ENCODE measurements at regions not wholly inside any gene's neighbourhood (a gene's known extent, or its start where the extent isn't known, plus 50 kb on each side); places are given as distances from the start of the nearest gene placed in this dataset.
"Not testable (repeated sequence)": the region's sequence is repeated elsewhere in the genome, so short reads cannot be mapped to it uniquely, and the experiment has no call there.

DNA sequence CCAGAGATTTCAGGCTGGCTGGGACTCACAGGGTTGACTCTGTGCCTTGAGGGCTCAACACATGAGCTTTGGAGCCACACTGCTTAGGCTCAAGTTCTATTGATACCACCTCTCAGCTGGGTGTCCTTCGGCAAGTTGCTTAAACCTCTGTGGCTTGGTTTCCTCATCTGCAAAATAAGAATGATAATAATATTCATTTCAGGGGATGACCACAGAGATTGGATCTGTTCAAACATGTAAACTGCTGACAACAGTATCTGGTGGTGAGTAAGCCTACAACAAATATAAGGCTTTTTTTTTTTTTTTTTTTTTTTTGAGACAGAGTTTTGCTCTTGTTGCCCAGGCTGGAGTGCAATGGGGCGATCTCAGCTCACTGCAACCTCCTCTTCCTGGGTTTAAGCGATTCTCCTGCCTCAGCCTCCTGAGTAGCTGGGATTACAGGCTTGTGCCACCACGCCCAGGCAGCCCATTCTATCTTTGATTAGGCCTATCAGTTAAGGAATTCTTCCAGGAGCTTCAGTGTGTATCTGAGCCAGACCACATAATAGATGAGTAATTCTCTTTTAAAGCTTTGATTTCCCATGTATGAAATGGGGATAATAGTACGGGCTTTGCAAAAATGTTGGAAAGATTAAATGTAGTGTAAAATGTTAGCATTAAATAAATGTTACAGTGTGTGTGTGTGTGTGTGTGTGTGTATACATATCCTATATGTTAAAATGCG, 437.6 kb downstream of the PRDM2 start:
- DNase-seq (ENCODE audit: low read depth), result no peak

DNA sequence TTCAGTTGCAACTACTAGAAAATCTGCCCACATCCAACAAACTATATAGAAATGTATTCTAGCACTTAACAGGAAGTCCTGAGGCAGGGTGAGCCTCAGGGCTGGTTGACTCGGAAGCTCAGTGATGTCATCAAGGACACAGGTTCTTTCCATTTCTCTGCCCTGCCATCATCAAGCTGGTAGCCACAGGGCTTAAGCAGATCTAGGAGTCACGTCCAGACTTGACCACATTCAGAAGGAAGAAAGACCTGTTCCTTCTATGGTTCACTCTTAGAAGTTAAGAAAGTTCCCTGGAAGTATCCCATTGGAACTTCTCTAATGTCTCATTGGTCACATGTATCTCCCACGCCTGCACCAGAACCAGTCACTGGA, 438.1 kb downstream of the PRDM2 start:
- DNase-seq (ENCODE audit: low read depth), result no peak

DNA sequence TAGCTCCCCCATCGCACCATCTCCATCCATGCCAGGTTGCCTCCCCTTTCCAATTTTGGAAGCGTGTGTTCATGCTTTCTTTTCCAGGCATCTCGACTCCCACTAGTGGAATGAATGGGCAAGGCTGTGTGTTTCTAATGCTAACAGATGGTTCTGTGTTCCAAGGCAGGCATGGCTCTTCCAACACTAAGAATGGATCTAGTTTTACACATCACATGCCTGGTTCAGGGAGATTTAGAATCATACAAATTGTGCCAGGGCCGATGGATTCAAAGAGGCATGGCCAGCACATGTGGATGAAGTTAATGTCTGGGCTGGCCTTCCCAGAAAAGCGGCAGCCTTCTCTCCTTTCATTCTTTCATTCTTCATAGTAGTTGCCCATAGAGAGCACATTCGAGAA, 438.7 kb downstream of the PRDM2 start:
- DNase-seq (ENCODE audit: low read depth), result no peak

DNA sequence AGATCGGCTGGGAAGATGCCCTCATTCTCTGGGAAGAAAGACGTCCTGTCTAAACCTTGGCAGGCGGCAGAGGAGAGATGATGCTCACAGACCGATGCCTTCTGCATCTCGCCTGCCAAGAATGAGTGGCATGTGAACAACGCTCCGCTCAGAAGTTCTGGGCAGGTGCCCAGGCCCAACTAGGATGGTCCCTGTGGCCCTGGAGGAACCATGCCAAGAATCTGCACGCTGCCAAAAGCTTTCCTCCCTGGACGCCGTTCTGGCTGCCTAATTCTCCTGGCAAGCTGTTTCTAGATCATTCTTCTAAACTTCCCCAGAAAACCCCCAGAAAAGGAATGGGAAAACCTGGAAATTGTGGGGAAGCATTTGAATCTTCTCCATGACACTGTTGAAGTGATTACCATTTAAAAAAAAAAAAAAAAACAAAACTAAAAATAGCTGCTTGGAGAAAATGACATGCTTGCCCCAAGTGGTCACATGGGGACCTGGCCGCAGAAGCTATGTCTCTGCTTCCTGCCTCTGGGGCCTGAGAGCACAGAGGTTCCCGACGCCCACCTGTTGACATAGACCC, 440.9 kb downstream of the PRDM2 start:
- no peak for DNase-seq (ENCODE audit: low read depth)

DNA sequence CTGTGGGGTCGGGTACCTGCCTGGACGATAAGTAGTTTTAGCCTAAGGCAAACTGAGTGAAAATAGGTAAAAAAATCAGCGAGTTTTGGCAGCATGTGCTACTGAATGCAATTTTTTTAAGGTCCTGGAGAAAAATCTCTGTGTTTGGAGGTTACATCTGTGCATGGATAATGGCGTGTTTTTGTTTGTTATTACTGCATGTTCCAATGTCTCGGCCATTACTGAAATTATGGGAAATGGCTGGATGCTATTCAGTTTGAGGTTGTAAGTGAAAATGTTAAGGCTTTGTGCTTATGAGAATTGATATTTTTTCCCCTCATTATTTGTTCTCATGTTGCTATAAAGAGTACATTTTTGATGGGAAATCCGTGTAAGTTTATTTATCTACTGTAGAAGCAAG, 441.7 kb downstream of the PRDM2 start:
- no peak for DNase-seq (ENCODE audit: low read depth)

DNA sequence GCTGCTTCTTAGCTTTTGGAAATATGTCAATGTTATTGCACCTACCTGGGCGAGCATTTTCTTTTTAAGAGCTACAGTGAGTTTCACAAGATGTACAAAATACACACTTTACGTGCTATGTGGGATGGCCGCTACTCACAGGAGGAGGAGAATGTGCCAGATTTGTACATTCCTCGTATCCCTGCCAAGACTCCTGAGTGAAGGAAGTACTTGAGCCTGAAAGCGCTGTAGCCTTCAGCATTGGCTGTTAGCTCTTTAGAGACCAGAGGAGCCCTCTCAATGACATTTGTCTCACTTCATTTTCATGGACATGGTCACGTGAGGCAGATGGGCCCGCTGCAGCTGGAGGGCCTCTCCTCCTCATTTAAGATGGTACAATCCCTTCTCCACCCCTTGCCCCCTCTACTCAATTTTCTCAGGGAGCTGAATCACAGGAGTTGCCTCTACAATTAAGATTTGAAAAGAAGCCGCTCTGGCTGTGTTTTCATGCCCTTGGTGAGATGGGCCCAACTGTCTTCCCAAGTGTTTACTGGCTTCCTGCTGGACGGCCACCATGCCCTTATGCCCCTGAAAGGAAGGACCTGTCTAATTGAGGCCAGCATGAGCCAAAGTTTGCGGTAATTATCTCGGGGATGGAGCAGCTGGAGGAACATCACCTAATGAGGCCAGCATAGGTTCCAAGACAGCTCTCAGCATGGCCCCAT, 442.6 kb downstream of the PRDM2 start:
- no peak for DNase-seq (ENCODE audit: low read depth)

DNA sequence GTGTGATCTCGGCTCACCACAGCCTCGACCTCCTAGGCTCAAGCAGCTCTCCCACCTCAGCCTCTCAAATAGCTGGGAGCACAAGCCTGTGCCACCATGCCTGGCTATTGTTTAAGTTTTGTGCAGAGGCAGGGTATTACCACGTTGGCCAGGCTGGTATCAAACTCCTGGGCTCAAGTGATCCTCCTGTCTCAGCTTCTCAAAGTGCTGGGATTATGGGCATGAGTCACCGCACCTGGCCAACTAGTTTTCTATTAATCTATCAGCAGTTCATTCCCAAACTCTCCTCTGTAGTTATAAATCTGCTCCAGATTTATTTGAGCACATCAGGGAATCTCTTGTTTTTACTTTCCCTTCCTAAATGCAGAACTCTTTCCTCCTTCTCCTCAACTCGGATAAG, 443.8 kb downstream of the PRDM2 start:
- no peak for DNase-seq (ENCODE audit: low read depth)

DNA sequence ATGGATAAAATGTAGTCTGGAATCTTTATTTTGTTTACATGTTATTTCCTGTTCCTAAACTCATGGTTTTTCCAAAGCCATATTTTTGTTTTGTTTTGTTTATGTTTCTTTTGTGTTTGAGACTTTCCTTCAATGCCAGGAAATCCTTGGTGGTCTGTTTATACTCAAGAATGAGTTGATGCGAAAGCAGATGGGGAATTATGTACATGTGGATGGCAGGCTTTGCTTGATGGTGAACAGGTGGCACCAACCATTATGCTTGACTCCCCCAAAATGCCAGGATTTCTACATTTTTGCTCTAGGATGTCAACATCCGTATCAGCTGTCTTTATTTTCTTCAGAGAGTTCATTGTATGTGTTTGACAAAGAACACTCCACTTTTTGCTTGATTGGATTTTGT, 448.5 kb downstream of the PRDM2 start:
- DNase-seq (ENCODE audit: low read depth), result no peak

DNA sequence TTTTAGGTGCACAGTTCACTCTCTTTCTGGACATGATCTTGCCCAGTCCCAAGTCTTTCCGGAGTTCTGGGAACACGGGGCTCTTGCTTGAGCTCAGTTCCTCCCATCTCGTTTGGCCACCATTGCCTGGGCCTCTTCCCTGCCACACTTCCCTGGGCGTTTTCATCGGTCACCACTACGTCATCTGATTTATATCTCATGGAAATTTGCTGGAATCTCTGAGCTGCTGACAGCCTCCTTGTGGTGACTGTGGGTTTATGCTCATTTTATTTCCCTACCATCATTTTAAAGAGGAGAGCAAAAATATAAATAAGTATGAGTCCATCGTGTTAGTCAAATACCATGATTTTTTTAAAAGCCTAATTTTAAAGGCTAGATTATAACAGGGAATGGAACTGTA, 449.1 kb upstream of the KAZN start:
- DNase-seq (ENCODE audit: low read depth), result no peak

DNA sequence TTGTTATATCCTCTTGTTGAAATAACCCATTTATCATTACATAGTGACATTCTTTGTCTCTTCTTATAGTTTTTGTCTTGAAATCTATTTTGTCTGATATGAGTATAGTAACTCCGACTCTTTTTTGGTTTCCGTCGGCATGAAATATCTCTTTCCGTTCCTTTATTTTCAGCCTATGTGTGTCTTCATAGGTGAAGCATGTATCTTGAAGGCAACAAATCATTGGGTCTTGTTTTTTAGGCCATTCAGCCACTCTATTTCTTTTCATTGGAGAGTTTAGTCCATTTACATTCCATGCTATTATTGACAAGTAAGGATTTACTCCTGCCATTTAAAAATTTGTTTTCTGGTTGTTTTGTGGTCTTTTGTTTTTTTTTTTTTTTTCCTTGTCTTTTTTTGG, 441.9 kb upstream of the KAZN start:
- DNase-seq (ENCODE audit: low read depth), result no peak

DNA sequence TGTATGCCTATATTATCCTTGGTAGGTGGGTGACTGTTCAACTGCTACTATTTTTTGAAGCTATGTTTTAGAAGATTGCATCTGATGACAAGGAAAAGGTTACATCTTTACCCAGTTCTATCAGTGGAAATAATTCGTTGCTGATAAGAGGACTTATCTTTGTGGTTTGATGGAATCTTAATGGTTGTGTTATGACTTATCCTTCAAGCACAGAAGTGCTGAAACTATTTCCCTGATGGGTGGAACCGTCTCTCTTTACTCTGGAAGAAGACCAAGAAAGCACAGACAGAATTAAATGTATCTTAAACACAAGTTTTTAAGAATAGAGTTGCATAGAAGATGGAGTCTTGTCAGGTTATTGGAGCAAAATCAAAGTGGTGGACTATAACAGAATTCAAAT, 437.7 kb upstream of the KAZN start:
- no peak for DNase-seq (ENCODE audit: low read depth)

DNA sequence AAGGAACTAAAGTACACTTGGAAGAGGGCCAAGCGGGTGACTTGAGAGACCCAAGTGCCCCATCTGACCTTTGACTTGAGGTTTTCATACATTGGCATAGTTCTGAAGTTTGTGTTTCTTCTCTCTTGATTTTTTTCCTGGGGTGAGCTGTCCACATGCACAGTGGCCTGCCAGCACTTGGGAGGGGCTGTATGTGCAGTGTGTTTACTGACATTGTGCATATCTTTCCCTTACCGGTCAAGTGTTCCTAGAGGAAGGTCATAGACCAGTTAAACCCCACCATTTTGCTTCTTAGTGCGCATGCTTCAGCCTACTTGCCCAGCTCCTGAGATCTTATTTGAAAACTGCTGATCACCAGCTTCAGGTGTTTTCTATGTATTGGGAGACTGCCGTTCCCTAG, 435.2 kb upstream of the KAZN start:
- no peak for DNase-seq (ENCODE audit: low read depth)

DNA sequence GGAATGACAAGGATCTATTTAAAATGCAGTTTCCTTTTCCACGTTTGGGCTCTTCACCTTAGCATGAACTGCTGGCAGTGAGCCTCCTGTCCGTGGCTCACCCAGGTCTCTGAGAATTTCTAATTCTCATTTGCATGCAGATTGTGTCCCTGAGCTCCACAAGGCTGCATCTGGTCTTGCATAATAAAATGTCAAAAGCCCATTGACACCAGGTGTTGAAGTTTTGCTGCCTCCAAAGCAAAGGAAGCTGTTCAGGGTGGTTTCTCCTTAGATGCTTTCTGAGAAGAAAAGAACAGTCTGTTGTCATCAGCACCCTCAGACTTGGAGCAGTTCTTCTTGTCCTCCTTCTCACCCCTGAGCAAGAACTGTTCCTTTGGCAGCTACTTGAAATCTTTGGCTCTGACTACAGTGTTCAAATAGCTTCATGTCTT, 433.1 kb upstream of the KAZN start:
- no peak for DNase-seq (ENCODE audit: low read depth)

DNA sequence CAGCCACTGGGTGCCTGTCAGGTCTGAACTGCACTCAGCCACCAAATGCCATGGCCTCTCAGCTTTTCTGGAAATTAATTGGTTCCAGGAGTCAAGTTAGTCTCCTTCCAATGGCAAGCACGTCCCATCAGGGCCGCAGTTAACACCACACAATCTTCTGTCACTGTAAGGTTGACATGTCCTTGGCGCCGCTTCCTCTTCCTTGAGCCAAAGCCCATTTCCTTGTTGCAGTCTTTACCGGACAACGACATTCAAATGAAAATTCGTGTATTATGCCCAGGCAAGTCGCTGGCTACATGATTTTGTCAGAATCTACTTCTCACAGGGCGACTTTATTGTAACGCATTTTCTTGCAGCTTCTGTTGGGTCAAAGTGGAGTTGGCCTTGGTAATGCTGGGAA, 430.6 kb upstream of the KAZN start:
- DNase-seq (ENCODE audit: low read depth), result no peak

DNA sequence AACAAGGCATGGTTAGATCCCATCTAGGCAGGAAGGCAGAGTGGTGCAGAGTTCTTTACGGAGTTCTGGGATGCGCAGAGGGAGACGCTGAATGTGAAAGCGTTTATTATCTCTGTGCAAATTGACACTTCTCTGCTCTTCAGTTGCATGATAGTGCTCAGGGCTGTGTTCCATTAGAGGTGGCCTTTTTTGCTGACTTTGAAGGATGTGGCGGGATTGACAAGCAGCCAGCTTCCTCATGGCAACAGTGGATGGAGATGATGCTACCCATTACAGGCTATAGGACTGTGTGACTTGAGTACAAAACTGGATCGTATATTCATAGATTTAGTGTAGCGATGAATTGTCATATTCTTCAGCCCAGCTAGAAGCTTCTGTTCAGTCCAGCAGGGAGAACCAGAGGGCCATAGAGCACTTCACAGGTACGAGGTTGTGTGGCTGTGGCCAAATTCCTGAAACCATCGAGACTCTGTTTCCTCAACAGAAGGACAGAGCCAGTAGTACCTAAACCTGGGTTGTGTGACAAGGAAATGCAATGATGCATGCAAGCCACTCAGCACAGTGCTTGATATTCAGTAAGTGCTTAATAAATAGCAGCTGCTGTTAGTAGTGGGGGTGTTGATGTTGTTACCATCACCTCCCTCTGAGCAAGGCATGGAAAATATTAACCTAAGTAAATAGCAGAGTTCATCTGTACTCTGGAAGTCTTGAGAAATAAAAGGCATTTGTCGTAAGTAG, 430.0 kb upstream of the KAZN start:
- DNase-seq (ENCODE audit: low read depth), result no peak

DNA sequence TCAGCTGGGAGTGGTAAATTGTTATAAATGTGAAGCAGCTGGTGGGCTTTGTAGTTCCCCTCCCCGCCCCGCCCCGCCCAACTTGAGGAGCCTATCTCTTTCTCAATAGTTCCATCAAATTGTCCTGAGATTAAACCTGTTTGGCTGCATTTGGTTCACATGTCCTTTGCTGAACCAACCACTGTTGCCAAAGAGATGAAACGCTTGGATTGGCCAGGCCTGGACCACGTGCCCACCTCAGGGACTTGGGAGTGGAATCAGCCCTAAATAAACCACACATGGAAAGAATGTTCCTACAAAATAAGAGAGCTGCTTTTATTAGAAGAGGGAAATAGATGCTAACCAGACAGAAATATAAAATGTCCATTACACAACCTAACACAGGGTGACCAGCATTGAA, 424.9 kb upstream of the KAZN start:
- DNase-seq (ENCODE audit: low read depth), result no peak

DNA sequence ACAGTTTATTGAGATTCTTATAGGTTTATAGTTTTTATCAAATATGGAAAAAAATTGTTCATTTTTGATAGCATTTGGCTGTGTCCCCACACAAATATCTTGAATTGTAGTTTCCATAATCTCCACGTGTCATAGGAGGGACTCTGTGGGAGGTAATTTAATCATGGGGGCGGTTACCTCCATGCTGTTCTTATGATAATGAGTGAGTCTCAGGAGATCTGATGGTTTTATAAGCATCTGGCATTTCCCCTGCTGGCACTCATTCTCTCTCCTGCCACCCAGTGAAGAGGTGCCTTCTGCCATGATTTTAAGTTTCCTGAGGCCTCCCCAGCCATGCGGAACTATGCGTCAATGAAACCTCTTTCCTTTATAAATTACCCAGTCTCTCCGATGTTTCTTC, 420.6 kb upstream of the KAZN start:
- DNase-seq (ENCODE audit: low read depth), result not testable (repeated sequence)

DNA sequence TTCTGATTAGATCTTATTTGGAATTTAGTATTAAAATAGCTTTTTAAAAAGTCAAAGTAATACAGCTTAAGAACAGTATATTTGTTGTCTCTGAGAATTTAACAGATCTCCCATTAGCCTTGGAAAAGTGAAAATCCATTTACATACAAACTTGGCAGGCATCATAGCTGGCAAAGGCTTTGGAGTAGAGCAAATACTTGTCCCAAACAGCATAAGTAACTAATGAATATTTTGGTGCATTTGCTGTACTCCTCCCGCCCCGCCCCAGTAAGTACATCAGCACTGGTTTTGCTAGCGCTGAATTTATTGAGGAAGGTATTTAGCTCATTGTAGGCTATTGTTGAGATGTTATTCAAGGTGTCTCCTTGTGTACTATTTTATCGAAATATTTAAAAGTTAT, 417.7 kb upstream of the KAZN start:
- no peak for DNase-seq (ENCODE audit: low read depth)

DNA sequence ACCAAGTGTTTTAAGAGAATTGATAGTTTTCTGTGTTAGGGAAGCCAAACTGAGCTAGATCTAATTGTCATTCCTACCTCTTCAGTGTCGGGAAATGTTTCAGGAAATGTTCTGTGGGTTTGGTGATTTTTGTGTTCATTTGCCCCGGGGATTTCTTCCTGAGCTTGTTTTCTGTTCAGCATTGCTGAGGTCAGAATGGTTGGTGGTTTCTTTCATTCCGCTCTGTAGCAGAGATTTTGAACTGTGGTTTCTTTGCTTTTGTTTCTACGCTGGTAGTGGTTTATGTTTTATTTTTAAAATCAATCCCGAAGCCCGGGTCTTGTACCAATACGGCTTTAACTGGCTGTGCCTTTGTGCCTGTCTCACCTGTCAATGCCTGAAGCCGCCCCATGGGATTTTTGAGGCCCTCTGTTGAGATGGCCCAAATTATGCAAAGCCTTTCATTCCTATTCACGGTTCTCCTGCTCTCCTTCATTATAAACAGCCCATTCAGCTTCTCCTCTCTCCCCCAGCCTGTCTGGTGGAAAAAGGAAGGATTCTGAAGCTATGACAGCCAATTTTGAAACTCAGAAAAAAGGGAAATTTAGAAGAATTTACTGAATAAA, 417.2 kb upstream of the KAZN start:
- DNase-seq (ENCODE audit: low read depth), result no peak

DNA sequence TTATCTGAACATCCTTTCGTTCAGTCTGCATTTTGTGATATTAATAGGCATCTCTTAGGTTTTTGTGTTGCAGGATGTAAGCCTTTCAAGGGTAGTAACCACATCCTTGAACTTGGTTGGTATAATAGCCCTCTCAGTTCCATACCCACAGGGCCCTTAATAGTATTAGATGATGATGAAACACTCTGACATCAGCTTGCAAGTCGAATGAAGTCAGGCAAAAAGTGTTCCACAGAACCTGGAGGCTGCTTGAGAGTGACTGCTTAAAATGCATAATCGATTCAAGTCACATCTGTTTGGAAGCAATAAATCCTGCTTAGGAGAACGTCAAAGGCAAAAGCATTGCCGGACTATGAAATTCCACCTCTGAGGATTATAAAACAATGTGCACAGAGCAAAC, 415.6 kb upstream of the KAZN start:
- no peak for DNase-seq (ENCODE audit: low read depth)

DNA sequence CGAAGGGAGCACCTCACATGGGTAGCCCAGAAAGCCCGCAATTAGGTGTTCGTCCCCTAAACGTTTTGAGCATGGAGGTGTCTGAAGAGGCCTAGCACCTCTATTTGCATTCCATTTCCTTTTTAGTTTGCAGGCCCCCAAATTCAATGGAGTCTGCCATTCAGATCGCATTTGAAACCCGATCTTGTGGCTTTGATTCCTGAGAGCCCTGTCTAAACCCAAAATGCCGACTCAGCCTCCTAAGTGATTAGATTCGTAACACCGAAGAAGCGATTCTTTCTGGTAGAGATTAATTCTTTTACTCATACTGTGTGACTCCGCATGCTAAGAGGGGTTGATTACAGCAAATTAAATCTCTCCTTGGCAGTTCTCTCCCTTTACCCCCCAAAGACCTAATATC, 415.2 kb upstream of the KAZN start:
- no peak for DNase-seq (ENCODE audit: low read depth)

DNA sequence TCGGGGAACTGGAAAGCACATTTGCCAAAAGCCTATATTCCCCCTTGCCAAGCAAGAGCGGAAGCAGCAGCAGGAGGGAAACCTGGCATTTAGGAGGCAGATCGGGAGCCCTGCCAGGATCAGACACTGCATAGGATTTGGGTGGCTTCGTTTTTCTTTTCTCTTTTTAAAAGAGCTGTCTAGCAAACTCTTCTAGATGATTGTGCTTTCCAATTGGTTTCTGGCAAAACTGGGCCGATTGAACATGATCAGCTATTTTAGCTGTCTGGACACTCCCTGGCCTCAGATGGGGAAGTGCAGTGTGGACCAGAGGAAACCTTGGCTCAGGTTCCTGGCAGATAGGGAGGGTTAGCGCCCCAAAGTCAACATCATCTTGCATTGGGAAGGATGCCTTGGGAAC, 414.0 kb upstream of the KAZN start:
- DNase-seq (ENCODE audit: low read depth), result no peak

DNA sequence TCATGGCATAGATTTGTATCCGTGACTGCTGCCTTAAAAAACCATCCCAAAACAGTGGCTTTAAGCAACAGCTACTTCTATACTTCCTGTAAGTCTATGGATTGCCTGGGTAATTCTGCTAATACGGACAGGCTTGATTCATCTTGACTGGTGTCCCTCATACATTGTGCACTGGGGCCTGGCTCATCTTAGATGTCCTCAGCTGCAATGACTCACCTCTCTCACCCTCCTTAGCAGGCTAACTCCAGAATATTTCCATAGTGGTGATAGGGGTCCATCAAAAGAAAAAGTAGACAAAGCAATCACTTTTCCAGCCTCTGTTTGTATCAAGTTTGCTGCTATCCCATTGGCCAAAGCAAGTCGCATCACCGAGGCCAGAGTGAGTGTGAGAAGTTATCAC, 409.1 kb upstream of the KAZN start:
- no peak for DNase-seq (ENCODE audit: low read depth)
